GM21526 (cell line): ENCODE measurements at regions not wholly inside any gene's neighbourhood (a gene's known extent, or its start where the extent isn't known, plus 50 kb on each side); places are given as distances from the start of the nearest gene placed in this dataset.
"Not testable (repeated sequence)": the region's sequence is repeated elsewhere in the genome, so short reads cannot be mapped to it uniquely, and the experiment has no call there.

ENCODE experiments used
- ATAC-seq: cut with Tn5 transposase; IDR thresholded peaks from one replicate; pipeline ENCODE4 v1.9.1; 2021; ENCODE audit warnings: moderate library complexity; ENCODE audit not compliant: unreplicated experiment, low FRiP score

DNA sequence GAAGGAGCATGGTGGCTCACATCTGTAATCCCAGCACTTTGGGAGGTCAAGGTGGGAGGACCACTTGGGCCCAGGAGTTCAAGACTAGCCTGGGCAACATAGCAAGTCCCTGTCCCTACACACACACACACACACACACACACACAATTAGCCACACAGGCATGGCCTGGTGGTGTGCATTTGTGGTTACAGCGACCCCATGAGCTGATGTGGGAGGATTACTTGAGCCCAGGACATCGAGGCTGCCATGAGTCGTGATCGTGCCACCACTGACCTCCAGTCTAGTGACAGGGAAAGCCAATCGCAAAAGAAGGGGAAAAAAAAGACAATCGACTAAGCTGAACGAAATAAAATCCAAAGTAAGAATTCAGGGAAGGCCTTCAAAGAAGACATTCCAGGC, 67.9 kb downstream of the TBX3 start:
- no peak for ATAC-seq

DNA sequence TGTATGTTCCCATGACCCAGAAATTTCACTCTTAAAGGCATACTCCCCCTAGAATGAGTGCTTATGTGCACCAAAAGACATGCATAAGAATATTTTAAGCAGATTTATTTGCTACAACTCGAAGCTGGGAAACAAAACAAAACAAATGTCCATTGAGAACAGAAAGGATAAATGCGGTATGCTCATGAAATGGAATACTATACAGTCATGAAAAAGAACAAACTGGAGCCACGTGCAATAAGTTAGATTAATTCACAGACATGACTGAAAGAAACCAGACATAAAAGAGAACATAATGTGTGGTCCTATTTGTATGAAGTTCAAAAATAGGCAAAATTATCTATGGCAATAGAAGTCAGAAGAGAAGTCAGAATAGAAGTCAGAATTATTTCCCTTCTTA, 69.9 kb downstream of the TBX3 start:
- ATAC-seq, result no peak

DNA sequence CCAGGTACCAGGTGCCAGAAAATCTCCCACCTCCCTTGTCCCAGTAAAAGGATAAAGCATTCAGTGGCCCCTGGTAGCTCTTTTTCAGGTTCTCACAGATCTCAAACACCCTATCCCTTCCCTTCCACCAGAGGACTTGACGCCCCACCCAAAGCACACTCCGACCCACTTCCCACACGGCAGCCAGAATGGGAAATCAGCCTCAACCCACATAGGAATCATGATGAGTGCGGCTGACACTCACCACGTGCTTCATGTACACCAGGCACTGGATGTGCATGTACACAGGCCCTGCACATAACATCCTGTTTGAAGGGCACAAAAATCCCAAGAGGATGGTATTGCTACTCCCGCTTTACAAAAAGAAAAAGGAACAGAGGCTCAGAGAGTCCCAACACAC, 71.9 kb downstream of the TBX3 start:
- no peak for ATAC-seq

- ATAC-seq, result no peak
These were observed 72.6 kb downstream of the TBX3 start for GRCh38 chr12:114611145-114612018.

DNA sequence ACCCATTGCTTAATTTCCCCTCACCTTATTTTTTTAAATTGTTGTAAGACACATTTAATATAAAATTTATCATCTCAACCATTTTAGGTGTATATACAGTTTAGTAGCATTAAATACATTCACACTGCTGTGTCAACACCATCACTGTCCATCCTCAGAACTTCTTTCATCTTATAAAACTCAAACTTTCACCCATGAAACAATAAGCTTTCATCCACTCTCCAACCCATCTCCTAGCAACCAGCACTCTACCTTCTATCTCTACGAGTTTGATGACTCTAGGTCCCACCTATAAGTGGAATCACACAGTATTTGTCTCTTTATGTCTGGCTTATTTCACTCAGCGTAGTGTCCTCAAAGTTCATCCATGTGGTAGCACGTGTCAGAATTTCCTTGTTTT, 75.5 kb downstream of the TBX3 start:
- ATAC-seq, result no peak

DNA sequence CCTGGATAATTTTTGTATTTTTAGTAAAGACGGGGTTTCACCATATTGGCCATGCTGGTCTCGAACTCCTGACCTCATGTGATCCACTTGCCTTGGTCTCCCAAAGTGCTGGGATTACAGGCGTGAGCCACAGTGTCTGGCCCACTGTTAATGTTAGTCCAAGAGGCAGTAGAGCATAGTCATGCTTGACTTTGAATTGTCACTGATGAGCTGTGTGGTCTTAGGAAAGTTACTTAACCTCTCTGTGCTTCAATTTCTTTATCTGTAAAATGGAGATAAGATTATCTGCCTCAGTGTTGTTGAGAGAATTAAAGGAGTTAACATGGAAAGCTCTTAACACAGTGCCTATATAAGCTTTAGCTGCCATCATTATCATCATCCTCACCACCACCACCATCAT, 78.1 kb downstream of the TBX3 start:
- no peak for ATAC-seq

- ATAC-seq, result no peak
These were observed 79.4 kb downstream of the TBX3 start for GRCh38 chr12:114604606-114605005.

- not testable (repeated sequence) for ATAC-seq
These were observed 83.4 kb downstream of the TBX3 start for GRCh38 chr12:114600584-114600983.

- no peak for ATAC-seq
These were observed 85.9 kb downstream of the TBX3 start for GRCh38 chr12:114598111-114598510.

- ATAC-seq, result no peak
These were observed 91.0 kb downstream of the TBX3 start for GRCh38 chr12:114592946-114593345.

DNA sequence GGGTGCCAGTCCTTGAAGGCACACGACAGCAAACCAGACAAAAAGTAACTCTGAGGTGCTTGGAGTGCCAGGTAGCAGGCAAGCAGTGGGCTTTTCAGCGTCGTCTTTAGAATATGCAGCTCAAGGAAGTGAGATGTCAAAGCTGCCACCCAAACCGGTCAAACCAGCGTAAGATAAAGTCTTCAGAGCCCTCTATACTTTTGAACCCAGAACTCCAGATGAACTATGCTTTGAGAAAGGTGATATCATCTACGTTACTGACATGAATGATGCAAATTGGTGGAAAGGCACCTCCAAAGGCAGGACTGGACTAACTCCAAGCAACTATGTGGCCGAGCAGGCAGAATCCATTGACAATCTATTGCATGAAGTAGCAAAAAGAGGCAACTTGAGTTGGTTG, 95.9 kb downstream of the TBX3 start:
- ATAC-seq, result no peak

GRCh38 chr12:114580306-114580705, 103.7 kb downstream of the TBX3 start:
- no peak for ATAC-seq

- no peak for ATAC-seq
These were observed 104.6 kb downstream of the TBX3 start for GRCh38 chr12:114579389-114579788.

- no peak for ATAC-seq
These were observed 121.3 kb downstream of the TBX3 start for GRCh38 chr12:114562654-114563053.

GRCh38 chr12:114555451-114555850, 128.5 kb downstream of the TBX3 start:
- ATAC-seq, result no peak

DNA sequence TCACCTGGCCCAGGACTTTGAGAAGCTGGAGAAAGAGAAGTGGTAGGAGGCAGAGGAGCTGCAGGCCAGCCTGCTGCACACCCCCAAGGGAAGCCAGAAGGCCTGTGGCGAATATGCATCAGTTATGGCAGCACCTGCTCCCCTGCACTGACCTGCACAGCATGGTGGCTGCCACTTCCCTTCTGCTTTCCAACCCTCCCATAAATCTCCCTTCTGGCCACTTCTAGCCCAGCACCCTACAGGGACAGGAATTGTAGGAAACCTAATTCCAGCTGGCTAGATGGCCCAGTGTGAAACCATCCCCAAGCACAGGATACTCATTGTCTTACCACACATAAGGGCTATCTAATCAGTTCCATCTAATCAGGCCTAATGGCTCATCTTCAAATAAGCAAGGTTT, 136.3 kb downstream of the TBX3 start:
- ATAC-seq, result no peak

DNA sequence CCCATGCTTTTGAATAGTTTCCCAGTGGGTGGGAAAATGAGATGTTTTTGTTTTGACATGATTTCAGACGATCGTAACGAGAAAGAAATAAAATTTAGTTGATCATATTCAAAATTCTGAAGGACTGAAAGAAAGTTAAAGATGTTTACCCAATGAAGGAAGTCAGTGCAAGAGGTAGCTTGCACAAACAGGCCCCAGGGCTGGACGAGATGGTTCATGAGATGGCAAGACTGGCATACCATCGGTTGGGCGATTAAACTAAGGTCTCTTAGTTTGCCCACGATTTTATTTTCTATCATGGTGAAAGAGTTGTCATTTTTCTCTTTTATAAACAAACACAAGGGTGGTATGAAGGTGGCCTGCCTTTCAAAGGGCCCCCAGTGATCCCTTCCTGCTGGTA, 124.5 kb upstream of the TBX5 start:
- no peak for ATAC-seq

DNA sequence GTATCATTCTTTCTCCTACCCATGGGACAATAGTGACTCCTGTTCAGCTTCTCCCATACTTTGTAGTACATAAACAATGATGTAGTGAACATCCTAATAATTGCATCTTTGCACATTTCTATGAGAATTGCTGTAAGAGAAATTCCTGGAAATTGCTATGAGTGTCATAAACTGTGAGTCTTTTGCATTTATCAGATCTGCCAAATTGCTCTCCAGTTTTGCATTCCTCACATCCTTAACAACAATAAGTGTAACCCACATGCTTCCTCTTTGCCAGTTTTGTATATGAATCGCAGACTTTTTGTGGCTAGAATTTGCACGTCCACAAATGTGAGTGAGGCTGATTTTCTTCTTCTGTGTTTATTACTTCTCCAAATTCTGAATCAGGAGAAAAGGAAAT, 124.0 kb upstream of the TBX5 start:
- no peak for ATAC-seq

GRCh38 chr12:114528766-114529165, 122.8 kb upstream of the TBX5 start:
- no peak for ATAC-seq

DNA sequence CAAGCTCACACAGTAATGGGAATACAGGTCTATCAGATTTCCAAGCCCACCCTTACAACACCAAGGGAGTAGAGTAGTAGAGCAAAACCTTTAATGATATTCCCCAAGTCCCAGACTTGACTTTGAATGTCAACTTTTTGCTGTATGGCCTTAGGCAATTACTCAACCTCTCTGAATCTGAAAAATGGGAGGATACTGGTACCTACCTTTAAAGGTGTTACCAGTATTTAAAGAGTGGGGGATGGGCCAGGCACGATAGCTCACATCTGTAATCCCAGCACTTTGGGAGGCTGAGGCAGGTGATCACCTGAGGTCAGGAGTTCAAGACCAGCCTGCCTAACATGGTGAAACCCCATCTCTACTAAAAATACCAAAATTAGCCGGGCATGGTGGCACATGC, 115.2 kb upstream of the TBX5 start:
- ATAC-seq, result not testable (repeated sequence)

- ATAC-seq, result no peak
These were observed 106.4 kb upstream of the TBX5 start for GRCh38 chr12:114512351-114512750.

- ATAC-seq, result peak; percentile 56
These were observed 102.7 kb upstream of the TBX5 start for GRCh38 chr12:114508529-114509129.
